Panc1 (cell line): ENCODE measurements at regions not wholly inside any gene's neighbourhood (a gene's known extent, or its start where the extent isn't known, plus 50 kb on each side); places are given as distances from the start of the nearest gene placed in this dataset.

Source experiments
- ATAC-seq: fragments of 200-7000 bp; cut with Tn5 transposase; 2 replicates; pipeline ENCODE4 v1.9.1; 2020; ENCODE audit warnings: mild to moderate bottlenecking, moderate library complexity
- BruUV-seq: library from RNA; stranded (reverse); fragments of 400-500 nt; replicated peaks from 2 replicates; lab custom pipeline; 2021; lab: Mats Ljungman, UMichigan
- CTCF ChIA-PET: fragments of 300-600 bp; sonication (Branson Sonifier 250); formaldehyde crosslinking; loops from one replicate; lab custom pipeline; 2022; ENCODE audit warnings: antibody characterized with exemption; lab: Charles Lee
- POLR2A ChIA-PET: fragments of 300-600 bp; sonication (Branson Sonifier 250); formaldehyde crosslinking; loops from one replicate; lab custom pipeline; 2022; ENCODE audit warnings: antibody characterized with exemption; lab: Charles Lee
- DNase-seq: peaks from one replicate; pipeline ENCODE4 v3.0.0-alpha.2; 2010; ENCODE audit warnings: low read depth, low spot score
- H3K27ac ChIP-seq: 2 replicates; pipeline ENCODE4 v1.5.1; 2011; ENCODE audit warnings: mild to moderate bottlenecking, low read length, inconsistent platforms
- H3K27me3 ChIP-seq: fragments of 200-500 bp; sonication (Bioruptor generic); 2 replicates; pipeline ENCODE4 v1.6.0; 2014; ENCODE audit warnings: low read length, inconsistent platforms; ENCODE audit not compliant: control insufficient read depth, insufficient read depth
- H3K36me3 ChIP-seq: fragments of 200-500 bp; sonication (Bioruptor generic); 2 replicates; pipeline ENCODE4 v1.5.1; 2014; ENCODE audit warnings: inconsistent platforms, mild to moderate bottlenecking, low read length, moderate library complexity; ENCODE audit not compliant: control insufficient read depth, insufficient read depth
- H3K4me1 ChIP-seq: 2 replicates; pipeline ENCODE4 v1.5.1; 2011; ENCODE audit warnings: inconsistent platforms, mild to moderate bottlenecking, low read length, moderate library complexity; ENCODE audit not compliant: control insufficient read depth, insufficient read depth
- H3K4me3 ChIP-seq, 2 experiments: 2 replicates each; pipeline ENCODE4 v1.5.1; 2011 to 2012; ENCODE audit warnings: low read depth in 2 of 2, low read length in 2 of 2, mild to moderate bottlenecking in 2 of 2, inconsistent platforms in 1 of 2, moderate library complexity in 1 of 2
- H3K9me3 ChIP-seq: fragments of 200-500 bp; sonication (Bioruptor generic); 2 replicates; pipeline ENCODE4 v1.5.1; 2014; ENCODE audit warnings: low read depth, mild to moderate bottlenecking, inconsistent platforms, low read length, moderate library complexity; ENCODE audit not compliant: control insufficient read depth, insufficient read depth
- CTCF ChIP-seq: fragments of 450-650 bp; IDR thresholded peaks from 2 replicates; pipeline ENCODE4 v1.5.1; 2017; ENCODE audit warnings: mild to moderate bottlenecking
- POLR2AphosphoS5 ChIP-seq: IDR thresholded peaks from 2 replicates; pipeline ENCODE4 v1.6.1; 2012; ENCODE audit warnings: mild to moderate bottlenecking, low read depth, low read length, moderate library complexity
- REST ChIP-seq, 2 experiments: IDR thresholded peaks; 2 replicates each; pipeline ENCODE4 v1.6.1; 2011 to 2012; ENCODE audit warnings: low read depth in 2 of 2, control low read depth in 1 of 2, low read length in 1 of 2, mild to moderate bottlenecking in 1 of 2, moderate library complexity in 1 of 2; ENCODE audit not compliant: insufficient read depth in 1 of 2
- SIN3A ChIP-seq: IDR thresholded peaks from 2 replicates; pipeline ENCODE4 v1.6.1; 2012; ENCODE audit warnings: low read depth, mild to moderate bottlenecking, low read length, moderate library complexity, borderline replicate concordance; ENCODE audit not compliant: insufficient read depth
- TCF7L2 ChIP-seq: IDR thresholded peaks from 2 replicates; pipeline ENCODE4 v1.6.1; 2011; ENCODE audit warnings: mild to moderate bottlenecking, low read depth, low read length, inconsistent platforms
- in situ Hi-C: cut with HindIII; loops from 2 replicates; pipeline ENCODE4 v1.10.0; 2016; ENCODE audit warnings: low sequenced_read_pairs, low pct_unique_long_range_greater_than_20kb
- intact Hi-C: fragments of 100-400 bp; cut with micrococcal nuclease; formaldehyde crosslinking; loops from one replicate; pipeline ENCODE4 v1.10.0; 2022; ENCODE audit not compliant: unreplicated experiment

DNA sequence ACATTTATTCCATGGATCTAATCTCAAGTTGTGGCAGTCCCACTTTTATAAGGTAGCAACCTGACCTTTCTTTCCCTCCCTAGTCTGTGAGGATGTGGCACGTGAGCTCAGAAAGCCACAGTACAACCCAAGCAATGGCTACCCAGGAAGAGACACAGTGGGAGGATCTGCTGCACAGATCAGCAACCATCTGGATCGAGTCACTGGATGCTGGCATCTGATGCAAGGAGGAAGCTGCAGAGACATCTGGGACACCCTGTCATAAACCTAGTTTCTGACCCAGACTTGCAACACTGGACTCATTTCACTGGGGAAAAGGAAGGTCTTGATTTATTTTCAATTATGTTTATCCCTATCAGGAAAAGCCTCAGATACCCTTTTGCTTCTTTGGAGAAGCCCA is 327.1 kb downstream of the PAPSS1 start:
- intact Hi-C loops = no loop called here
- Histone ChIP-seq H3K4me3 (no peak overlapping the region), H3K36me3 (no peaks in the 10 kb centered on the region), H3K27ac (no peak overlapping the region), H3K9me3 (no peaks in the 10 kb centered on the region), H3K4me1 (no peaks in the 10 kb centered on the region), H3K27me3 (no peaks in the 10 kb centered on the region)
- POLR2A ChIA-PET = no interaction called here
- DNase-seq (no peak), ATAC-seq (no peak)
- TF ChIP-seq REST (IDR thresholded peaks at IDR 0.05; ENCODE audit: insufficient read depth in 1 of 2, low read depth in 2 of 2, low read length in 1 of 2) = no peak
- no peak for TF ChIP-seq TCF7L2
- no peak for TF ChIP-seq SIN3A
- TF ChIP-seq POLR2AphosphoS5 = no peak
- no peak for TF ChIP-seq CTCF
- CTCF ChIA-PET = no interaction called here
- no TSS peak for BruUV-seq
- in situ Hi-C loops = no loop called here

DNA sequence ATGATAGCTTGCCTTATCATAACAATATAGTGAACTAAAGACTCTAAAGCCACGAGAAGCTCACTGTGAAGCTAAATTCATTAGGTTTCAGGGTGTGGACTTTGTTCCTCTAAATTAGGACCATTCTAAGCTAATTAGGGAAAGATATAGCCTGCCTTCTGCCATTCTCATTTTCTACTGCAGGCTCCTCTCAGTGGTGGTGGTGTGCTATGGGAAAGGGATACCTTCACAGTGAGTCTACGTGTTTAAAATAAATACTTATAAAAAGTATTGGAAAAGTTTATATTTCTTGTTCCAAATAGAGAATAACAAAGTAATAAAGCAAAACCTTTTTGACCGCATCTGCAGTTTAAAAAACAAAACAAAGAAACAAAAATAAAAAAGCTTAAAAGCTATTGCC is 327.7 kb downstream of the PAPSS1 start:
- Histone ChIP-seq H3K9me3 (no peaks in the 10 kb centered on the region), H3K27ac (no peak overlapping the region), H3K36me3 (no peaks in the 10 kb centered on the region), H3K4me3 (no peak overlapping the region), H3K27me3 (no peaks in the 10 kb centered on the region), H3K4me1 (no peaks in the 10 kb centered on the region)
- CTCF ChIA-PET = no interaction called here
- ATAC-seq = no peak
- intact Hi-C loops (no loop called here), in situ Hi-C loops (no loop called here)
- no peak for TF ChIP-seq REST (IDR thresholded peaks at IDR 0.05; ENCODE audit: insufficient read depth in 1 of 2, low read depth in 2 of 2, low read length in 1 of 2)
- no peak for DNase-seq
- POLR2A ChIA-PET = no interaction called here
- BruUV-seq = no TSS peak
